CD4-positive, alpha-beta T cell treated with Interleukin-10 for 1 hour (primary cell): ENCODE measurements at regions not wholly inside any gene's neighbourhood (a gene's known extent, or its start where the extent isn't known, plus 50 kb on each side); places are given as distances from the start of the nearest gene placed in this dataset.

Source experiments
- DNase-seq: peaks from one replicate; pipeline ENCODE4 v3.0.0-alpha.2; 2020

DNA sequence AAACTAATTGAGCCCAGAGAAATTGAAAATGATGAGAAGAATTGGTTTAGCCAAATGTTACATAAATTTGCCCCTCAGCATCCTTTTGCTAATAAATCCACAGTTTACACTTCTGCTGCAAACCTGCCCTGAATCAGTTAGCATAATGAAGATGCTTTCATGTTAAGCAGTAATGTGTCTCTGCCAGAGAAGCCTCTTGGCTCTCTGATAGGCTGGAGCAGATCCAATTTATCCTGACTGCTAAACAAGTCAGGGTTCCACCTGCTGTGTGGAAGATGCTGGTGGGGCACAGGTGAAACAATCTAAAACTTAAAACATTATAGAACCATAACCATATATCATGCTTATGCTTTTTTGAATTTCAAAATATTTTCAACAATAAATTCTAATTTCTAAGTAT, 946.8 kb downstream of the OTOL1 start:
- no peak for DNase-seq

DNA sequence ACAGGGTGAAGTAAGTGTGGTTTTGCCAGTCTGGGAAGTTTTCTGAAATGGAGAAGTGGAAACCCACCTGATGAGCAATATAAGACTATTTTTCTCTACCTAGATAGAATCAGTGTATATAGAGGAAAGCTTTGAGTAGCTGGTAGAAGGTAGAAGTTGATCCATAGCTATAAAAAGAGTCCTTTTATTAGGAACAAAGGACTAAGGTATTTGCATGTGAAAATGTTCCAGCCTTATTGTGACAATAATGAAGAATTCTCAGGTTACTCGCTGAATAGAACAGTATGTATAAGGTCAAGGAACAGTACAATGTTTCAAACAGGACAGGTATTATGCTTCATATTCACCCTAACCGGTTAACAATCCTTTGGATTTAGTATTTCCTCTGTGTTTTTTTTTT, 972.2 kb downstream of the OTOL1 start:
- no peak for DNase-seq

DNA sequence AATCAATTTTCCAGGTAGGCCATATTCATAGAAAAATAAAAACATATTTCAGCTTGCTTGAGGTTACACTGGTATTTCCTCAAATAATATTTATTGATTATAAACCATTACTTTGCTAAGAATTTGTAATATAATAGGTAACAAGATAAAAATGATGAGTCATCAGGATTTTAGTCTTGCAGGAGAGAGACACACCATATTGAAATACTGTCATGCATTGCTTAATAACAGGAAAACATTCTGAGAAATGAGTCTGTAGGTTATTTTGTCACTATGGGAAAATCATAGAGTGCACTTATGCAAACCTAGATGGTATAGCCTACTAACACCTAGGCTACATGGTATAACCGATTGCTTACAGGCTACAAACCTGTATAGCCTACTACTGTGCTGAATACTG, 990.5 kb downstream of the OTOL1 start:
- no peak for DNase-seq

DNA sequence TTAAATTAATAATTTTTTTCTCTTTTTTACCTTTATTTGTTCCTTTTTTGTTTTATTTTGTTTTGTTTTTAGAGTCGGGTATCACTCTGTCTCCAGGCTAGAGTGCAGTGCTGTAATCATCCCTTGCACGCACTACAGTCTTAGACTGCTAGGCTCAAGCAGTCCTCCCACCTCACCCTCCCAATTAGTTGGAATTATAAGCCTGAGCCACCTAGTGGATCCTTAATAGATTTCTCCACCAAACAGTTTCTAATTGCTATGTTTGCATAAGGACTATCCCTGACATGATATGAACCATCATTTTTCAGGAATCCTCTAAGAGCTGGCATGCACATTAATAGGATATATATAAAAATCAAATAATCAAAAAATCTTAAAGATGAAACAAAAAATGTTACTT, 993.2 kb downstream of the OTOL1 start:
- no peak for DNase-seq

DNA sequence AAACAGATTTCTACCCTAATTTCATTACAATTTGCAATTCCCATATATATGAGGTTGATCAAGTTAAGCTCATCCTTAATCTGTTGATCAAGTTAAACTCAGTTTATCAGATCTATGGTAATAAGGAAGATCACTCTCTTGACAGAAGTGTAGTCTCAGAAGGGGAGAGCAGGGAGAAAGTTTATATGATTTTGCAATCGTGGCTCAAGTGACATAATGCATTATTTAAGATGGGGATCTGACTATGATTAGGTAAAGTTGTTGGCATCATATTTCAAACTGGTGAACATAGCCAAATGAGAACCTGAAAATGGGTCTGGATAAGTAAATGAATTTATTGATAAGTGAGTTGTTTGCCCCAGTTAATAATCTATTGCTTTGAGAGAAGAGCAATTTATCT, 995.3 kb downstream of the OTOL1 start:
- no peak for DNase-seq

DNA sequence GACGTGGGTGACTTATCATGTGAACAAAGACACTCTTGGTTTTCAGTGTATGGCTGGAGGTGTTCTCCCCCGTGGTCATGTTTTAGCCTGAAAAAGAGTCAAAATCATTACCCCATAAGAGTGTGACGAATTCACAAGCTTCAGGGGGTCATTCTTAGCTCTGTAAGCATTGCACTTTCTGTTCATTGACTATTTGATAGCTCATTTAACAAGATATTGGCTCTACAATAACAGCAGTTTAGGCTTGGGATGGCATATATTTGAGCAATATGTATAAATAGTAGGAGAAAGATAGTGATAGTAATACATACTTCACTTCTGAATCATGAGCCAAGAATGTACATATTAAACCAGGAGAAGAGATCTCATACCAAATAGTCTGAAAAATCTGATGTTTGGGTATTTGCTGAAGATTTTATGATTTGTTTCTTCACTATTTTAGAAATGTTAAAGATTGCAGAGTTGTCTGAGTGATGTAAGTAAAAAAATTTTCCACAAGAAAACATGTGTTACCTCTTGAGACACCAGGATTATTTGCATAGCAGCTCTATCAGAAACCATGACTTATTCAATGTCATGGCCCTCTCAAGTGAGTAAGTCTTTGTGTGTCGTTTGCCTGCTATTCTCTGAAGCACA, 996.0 kb downstream of the OTOL1 start:
- DNase-seq = no peak

DNA sequence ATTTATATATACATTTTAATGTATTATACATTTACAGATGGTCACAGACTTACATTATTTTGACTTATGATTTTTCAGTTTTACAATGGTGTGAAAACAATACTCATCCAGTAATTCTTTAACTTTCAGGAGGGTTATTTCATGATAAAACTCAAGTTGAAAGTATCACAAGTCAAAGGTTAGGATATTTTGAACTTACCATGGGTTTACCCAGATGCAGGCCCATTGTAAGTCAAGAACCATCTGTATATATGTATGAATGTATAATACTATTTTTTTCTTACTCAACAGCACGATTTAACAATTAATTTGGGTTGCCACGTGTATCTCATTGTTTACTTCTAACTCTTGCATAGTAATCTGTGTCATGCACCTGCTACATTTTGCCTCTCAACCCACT, 1002.0 kb downstream of the OTOL1 start:
- no peak for DNase-seq

DNA sequence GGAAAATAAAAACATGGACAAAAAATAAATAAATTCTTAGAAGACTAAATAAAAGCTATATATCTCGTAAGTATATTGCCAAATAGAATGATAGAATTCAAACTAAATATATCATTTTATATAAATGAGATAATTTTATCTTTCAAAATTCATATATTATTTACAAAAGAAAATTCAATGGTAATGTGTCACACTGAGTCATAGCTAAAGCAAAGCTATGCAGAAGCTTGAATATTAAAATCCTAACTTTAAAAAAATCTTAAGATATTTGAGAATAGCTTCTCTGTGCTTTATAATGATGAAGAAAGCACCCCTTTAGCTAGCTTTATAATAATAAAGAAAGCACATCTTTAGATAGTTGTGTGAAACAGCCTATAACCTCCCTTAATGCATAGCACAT, 1010.8 kb downstream of the OTOL1 start:
- no peak for DNase-seq

DNA sequence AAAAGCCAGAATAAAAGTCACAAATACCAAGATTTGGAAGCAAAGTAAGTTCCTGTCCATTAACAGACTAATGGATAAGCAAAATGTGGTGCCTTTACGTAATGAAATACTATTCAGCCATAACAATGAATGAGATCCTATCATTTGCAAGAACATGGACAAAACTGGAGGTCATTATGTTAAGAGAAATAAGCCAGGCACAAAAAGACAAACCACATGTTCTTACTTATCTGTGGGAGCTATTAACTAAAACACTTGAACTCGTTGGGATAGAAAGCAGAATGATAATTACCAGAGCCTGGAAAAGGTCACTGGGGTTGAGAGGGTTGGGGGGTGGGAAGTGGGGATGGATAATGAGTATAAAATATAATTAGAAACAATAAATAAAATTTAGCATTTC, 1015.9 kb downstream of the OTOL1 start:
- no peak for DNase-seq

DNA sequence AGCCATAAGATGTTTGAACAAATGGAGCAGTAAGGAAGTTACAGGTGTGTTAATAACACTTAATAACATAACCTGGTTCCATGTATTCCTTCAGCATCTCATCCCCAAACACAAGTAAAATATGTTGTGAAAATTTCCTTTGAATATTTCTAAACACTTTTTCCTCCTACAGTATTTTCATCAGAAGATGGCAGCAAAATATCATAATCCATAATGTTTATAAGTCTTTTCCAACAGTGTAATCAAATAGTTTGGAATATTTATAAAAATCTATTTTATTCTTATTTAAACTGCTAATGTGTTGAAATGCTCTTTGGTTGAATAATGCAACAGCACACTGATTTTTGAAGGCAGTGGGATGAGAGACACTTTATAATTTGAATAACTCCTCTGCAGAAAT, 1020.5 kb downstream of the OTOL1 start:
- no peak for DNase-seq

DNA sequence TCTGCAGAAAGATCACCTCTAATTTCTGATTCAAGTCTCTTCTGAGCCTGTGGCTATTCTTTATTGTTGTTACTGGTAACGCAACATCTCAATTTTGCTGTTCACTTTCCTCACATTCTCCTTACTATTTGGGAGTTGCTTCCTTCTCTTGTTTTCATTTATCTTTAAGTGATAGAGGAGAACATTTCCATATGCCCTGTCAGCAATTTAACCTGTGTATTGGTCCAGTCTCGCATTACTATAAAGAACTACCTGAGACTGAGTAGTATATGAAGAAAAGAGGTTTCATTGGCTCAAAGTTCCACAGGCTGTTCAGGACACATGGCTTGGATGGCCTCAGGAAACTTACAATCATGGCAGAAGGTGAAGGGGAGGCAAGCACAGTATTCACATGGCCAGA, 1025.1 kb downstream of the OTOL1 start:
- no peak for DNase-seq

DNA sequence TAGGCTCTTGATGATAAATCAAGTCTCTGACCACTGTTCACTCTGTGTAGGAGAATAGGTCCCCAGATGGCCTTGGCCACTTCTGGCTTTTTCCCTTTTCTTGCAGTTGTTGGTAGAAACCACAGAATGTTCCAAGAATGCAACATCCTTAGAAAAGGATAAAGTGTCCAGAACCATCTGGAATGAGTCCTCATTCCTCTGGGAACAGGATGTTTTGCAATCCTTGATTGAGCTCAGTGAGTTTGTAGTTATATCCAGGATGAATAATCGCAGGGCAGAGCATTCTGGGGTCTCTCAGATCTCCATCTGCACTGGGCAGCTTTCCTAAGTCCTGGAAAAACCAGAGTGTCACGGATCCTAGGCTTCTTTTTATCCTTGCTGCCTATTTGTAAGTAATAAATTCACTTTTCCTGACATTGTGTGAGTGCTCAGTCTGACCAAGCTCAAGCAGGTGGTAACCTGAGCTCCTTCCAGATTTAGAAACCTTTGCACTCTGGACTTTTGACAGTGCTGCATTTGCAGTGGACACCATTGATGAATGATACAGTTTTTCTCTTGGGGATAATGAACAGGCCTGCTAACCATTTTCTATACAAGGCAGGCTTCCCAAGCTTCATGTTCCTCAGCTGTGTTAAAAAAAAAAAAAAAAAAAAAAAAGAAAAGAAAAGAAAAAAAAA, 1028.6 kb downstream of the OTOL1 start:
- no peak for DNase-seq

DNA sequence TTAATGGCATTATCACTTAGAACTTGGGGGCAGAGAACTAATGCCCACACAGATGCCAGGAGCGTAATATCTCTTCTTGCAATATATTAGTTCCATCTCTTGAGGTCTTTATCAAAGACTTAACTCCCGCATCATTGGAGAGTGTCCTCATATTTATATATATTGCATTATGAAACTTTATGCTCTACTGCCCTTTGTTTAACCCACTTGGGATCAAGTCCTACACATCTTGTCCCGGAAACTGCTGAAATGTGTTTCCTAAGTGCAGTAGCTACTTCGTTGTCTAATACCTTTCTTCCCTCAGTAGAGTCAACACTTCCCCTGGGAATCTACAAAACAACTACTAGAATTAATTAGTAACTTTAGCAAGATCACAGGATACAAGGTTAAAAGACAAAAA, 1029.2 kb downstream of the OTOL1 start:
- DNase-seq = no peak

DNA sequence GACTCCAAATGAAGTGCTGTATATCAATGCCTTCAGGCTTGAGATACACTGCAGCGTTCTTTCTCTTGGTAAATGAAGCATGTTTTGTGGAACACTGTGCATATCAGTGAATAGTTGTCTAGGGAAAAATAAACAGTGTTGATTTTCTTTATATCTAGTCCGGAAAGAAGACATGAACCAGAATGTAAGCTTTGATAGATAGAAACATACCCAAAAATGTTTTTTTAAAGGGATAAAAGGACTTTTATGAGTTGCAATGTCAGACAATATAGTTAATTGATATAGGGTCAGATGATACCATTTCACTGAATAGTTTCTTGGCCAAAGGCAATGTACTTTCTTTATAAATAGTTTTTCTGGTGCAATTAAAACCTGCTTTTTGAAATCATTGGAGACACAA, 1037.8 kb downstream of the OTOL1 start:
- DNase-seq = no peak

DNA sequence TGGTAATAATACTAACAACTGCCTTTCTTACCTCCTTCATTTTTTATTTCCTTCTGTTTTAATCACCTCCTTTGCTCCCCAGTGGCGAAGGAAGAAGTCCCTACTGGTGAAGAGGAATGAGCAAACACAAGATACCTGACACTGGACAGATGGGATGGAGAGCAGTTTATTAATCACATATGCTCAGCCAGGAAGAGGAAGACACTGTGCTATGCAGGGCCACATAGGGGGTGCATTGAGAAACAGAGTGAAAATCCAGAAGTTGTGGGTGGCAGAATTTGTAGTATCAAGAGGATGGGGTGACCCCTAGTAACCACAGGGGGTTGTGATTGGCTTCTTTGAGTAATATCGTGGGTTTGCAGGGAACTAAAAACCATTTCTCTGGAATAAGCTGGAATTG, 1041.9 kb downstream of the OTOL1 start:
- no peak for DNase-seq

DNA sequence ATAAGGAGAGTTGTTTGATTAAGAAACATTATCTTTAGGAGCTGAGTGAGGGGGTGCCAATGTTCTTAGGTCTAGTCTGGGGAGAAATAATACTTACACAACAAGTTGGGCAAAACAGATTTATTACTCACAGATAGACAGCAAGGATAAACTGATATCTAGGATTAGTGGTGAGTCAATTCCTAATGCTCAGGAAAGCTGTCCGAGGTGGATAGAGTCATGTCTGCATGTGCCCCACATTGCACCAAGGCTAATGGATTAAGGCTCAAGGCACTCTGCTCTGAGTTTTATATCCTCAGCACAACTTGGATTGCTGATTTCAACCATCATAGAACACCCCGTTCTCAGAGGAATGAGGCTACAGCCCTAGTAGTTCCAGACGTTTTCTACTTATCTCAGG, 1042.3 kb downstream of the OTOL1 start:
- no peak for DNase-seq

DNA sequence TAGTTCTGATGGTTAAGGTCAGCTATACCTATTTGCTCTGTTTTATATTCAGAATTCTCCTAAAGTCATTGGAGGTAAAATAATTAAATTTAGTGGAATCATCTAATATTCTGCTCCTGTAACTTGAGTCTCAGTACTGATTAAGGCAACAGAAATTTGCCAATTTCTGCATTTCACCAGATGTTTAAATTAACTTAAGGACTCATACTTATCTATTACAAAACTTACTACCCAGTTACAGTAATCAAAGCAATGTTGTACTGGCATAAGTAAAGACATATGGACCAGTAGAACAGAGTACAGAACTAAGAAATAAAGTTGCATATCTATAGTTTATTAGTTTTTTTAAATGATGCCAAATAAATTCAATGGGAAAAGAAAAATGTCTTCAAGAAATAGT, 1043.8 kb downstream of the OTOL1 start:
- DNase-seq = no peak

DNA sequence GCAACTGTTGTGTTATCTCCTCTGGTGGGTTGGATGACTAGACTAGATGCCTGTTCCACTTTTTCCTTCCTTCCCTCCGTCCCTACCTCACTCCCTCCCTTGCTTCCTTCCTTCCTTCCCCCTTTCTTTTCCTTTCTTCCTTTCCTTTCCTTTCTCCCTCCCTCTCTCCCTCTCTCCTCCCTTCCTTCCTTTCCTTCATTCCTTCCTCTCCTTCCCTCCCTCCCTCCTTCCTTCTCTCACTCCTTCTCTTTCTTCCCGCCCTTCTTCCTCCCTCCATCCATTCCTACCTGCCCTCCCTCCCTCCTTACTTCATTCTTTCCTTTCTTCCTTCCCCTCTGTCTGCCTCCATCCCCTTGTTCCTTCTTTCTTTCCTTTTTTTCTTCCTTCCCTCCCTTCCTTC, 1045.3 kb downstream of the OTOL1 start:
- no peak for DNase-seq

DNA sequence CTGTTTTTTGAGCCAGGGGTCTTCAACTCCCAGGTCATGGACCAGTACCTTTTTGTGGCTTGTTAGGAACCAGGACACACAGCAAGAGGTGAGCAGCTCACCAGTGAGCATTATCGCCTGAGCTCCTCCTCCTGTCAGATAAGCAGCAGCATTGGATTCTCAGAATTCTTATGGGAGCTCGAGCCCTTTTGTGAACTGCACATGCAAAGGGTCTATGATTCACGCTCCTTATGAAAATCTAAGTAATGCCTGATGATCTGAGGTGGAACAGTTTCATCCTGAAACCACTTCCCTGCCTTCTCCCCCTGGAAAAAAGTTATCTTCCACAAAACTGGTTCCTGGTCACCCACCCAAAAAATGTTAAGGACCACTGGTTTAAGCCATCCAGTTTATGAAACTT, 1047.6 kb downstream of the OTOL1 start:
- DNase-seq = no peak

DNA sequence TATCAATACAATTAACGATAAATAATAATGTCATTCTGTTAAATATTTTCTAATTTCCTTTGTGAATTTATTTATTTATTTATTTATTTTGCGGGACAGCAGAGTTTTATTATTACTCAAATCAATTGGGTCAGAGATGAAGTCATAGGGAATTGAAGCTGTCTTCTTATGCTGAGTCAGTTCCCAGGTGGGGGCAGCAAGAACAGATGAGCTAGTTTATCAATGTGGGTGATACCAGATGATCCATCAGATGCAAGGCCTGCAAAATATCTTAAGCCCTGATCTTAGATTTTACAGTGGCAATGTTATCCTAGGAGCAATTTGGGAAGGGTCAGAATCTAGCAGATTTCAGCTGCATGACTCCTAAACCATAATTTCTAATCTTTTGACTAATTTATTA, 1050.3 kb downstream of the OTOL1 start:
- DNase-seq = no peak

DNA sequence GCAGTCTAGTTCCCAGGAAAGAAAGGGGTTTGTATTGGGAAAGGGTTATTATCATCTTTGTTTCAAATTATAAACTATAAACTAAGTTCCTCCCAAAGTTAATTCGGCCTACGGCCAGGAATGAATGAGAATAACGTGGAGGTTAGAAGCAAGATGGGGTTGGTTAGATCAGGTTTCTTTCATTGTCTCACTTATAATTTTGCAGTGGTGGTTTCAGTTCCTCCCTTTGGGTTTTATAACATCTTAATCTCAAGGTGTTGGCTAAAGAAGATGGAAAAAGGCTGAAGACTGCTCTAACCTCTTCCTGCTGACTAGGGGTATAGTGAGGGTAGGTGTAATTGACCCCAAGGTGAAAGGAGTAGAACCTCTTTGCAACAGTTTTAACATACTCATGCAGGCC, 1050.7 kb downstream of the OTOL1 start:
- DNase-seq = no peak

DNA sequence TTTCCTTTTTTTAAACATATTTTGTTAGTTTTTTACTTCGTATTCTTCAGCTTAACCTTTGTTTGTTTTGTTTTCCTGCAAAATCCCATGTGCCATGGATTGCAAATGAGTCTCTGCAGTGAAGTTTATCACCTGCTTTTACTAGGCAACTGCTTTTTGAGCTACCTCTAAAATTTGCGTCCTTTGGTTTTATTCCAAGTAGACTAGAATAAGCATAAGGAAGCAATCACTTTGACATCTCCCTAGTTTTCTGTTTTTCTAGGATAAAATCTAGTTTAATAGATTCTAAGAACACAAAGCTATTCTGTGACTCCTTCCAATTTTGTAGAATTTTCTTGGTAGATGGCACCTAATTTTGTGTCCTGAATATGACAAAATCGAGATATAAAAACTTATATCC, 1059.2 kb downstream of the OTOL1 start:
- no peak for DNase-seq

DNA sequence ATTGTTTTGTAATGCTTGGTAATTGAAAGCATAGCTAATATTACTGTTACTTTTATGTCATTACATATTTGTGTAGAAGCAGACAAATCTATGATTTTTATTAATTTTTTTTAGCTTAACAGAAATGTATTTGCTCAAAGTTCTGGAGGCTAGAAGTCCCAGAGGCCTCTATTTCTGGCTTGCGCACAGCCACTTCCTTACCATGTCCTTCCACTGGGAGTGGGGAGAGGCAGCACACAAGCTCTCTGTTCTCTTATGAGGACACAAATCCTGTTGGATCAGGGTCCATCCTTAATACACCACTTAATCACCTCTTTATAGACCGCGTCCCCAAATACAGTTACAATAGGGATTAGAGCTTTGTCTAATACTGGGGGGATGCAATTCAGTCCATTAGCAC, 1061.4 kb downstream of the OTOL1 start:
- no peak for DNase-seq

DNA sequence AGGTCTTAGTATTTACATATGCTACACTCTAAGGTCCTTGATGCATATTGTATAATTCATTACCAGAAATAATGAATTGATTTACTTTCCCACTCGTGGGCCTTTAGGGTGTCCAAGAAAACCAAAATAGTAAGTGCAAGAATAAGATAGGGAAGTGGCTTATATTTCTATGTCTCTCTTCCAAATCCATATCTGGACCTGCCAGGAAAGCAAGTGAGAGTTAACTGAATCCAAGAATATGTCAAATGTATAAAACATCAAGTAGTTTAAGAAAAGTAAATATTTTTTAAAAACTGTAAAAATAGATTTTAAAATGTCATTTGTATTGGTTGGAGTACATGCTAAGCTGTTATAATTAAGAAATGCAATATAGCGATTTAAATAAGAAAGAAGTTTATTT, 1072.1 kb downstream of the OTOL1 start:
- DNase-seq = no peak

DNA sequence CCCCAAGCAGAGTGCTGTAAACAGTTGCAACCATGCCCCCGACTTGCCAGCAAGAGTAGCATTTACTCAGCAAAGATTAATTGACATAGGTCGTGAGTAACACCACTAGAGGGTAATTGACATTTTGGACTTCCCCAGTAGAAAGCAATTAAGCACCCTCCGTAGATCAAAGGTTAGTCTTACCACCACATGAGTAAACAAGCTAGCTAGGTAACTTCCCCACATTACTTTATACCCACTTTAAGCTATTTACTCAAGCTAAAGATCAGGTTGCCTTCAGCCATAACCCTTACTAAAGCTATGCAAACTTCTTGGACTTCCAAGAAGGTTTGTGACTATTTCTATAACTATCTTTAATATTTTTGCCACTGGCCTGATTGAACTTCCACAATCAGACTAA, 1072.7 kb downstream of the OTOL1 start:
- no peak for DNase-seq
